Ovary (tissue), 3 donors: ENCODE measurements at regions not wholly inside any gene's neighbourhood (a gene's known extent, or its start where the extent isn't known, plus 50 kb on each side); places are given as distances from the start of the nearest gene placed in this dataset.

Experiments
- CTCF ChIP-seq, 3 donors: fragments of 450-650 bp in 2 of 3; fragments of 200-600 bp in 1 of 3; IDR thresholded peaks; one replicate each; pipeline versions ENCODE4 v1.5.1 to v1.8.0; 2016 to 2022; ENCODE audit warnings: antibody characterized with exemption in 3 of 3, mild to moderate bottlenecking in 1 of 3
- POLR2A ChIP-seq: fragments of 450-650 bp; IDR thresholded peaks from one replicate; pipeline ENCODE4 v1.6.1; 2017; ENCODE audit warnings: antibody characterized with exemption, mild to moderate bottlenecking, moderate library complexity
- donor health status: DM: no; HTN: no; CAD: no.

GRCh38 chr1:232300466-232300865 is 329.5 kb downstream of the SIPA1L2 start:
- TF ChIP-seq CTCF (IDR thresholded peaks at IDR 0.05) (no peak), POLR2A (no peak)
